ENCODE measurements at regions not wholly inside any gene's neighbourhood (a gene's known extent, or its start where the extent isn't known, plus 50 kb on each side); places are given as distances from the start of the nearest gene placed in this dataset.

DNA sequence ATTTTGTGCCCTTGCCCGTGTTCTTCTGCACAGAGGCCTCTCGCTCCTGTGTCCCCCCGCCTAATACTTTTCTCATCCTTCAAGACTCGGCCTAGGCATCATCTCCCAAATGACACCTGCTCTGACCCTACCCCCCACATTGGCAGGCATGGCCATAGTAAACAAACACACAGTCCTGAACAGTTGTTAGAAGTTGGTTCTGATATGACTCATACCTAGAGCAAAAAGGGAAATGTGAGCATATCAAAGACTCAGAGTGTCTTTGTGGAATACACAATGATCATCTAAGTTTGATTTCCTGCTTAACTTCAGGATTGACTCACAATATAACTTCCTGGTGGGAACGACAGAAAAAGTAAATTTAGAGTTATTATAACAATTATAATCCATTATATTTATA lies 120.5 kb downstream of the POLR2M start:
- Histone ChIP-seq H3K4me1 (replicated peaks in 1 of 4; ENCODE audit: control insufficient read depth in 3 of 4, insufficient read depth in 4 of 4, low read length in 3 of 4) (no peaks in the 10 kb centered on the region), H3K27me3 (replicated peaks in 1 of 4; ENCODE audit: control insufficient read depth in 3 of 4, extremely low read depth in 1 of 4, insufficient read depth in 3 of 4, low read length in 3 of 4) (no peaks in the 10 kb centered on the region), H2AK5ac (ENCODE audit: low read depth, low read length) (no peak overlapping the region), H3K79me2 (ENCODE audit: control insufficient read depth in 1 of 2, insufficient read depth in 2 of 2, low read length in 2 of 2) (no peaks in the 10 kb centered on the region), H4K5ac (ENCODE audit: insufficient read length, low read depth, low read length) (no peak overlapping the region), H3K36me3 (ENCODE audit: control insufficient read depth in 2 of 4, insufficient read depth in 4 of 4, low read length in 3 of 4) (no peaks in the 10 kb centered on the region), H3K56ac (replicated peaks; ENCODE audit: insufficient read length, low read depth, low read length) (no peak overlapping the region), H2BK12ac (ENCODE audit: low read depth, low read length) (no peak overlapping the region), H3K4me2 (ENCODE audit: insufficient read depth in 1 of 2, low read depth in 2 of 2, low read length in 2 of 2) (no peak overlapping the region), H3K14ac (ENCODE audit: insufficient read length) (no peak overlapping the region), H3K4me3 (ENCODE audit: extremely low read depth in 1 of 4, insufficient read depth in 2 of 4, low read depth in 3 of 4, low read length in 4 of 4) (no peak overlapping the region), H3K79me1 (ENCODE audit: low read depth, low read length) (no peaks in the 10 kb centered on the region), H3K23me2 (ENCODE audit: low read depth, low read length) (no peaks in the 10 kb centered on the region), H4K91ac (replicated peaks; ENCODE audit: insufficient read length, low read length) (no peak overlapping the region), H3K23ac (ENCODE audit: insufficient read length) (no peak overlapping the region), H3K18ac (ENCODE audit: extremely low read depth, low read length) (no peak overlapping the region), H3K9me3 (ENCODE audit: insufficient read depth in 2 of 2, low read depth in 1 of 2, low read length in 1 of 2) (no peaks in the 10 kb centered on the region), H3K27ac (ENCODE audit: low read depth, low read length) (no peak overlapping the region), H4K8ac (ENCODE audit: extremely low read depth, insufficient read depth, low read length) (no peak overlapping the region), H2BK120ac (replicated peaks; ENCODE audit: low read depth, low read length) (no peak overlapping the region), H2BK20ac (ENCODE audit: low read length) (no peak overlapping the region), H4K20me1 (replicated peaks in 1 of 2; ENCODE audit: control insufficient read depth in 1 of 2, insufficient read depth in 2 of 2, low read length in 2 of 2) (no peaks in the 10 kb centered on the region), H2AFZ (ENCODE audit: low read length) (no peak overlapping the region), H3K9ac (replicated peaks in 1 of 4; ENCODE audit: extremely low read depth in 1 of 4, low read depth in 3 of 4, low read length in 3 of 4) (no peak overlapping the region), H2BK15ac (ENCODE audit: low read length) (no peak overlapping the region), H3K4ac (replicated peaks; ENCODE audit: insufficient read length, low read depth, low read length) (no peak overlapping the region), H2BK5ac (ENCODE audit: low read depth, low read length) (no peak overlapping the region)
- FAIRE-seq, result no peak
- POLR2A ChIA-PET (ENCODE audit: partially characterized antibody), result no interaction called here
- DNase-seq (ENCODE audit: low read depth in 1 of 2, low spot score in 2 of 2), result no peak
- TF ChIP-seq, protein P1, sequence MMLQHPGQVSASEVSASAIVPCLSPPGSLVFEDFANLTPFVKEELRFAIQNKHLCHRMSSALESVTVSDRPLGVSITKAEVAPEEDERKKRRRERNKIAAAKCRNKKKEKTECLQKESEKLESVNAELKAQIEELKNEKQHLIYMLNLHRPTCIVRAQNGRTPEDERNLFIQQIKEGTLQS (IDR thresholded peaks at IDR 0.05; ENCODE audit: insufficient read depth, low read depth, low read length), result no peak
- TF ChIP-seq ASH2L (IDR thresholded peaks at IDR 0.05; ENCODE audit: low read length), result no peak
- no peak for TF ChIP-seq KDM5A (IDR thresholded peaks at IDR 0.05; ENCODE audit: low read length)
- TF ChIP-seq JUND (IDR thresholded peaks at IDR 0.05; ENCODE audit: low read length), result no peak
- no peak for TF ChIP-seq RAD21 (IDR thresholded peaks at IDR 0.05 in 1 of 2, conservative IDR thresholded peaks at IDR 0.05 in 1 of 2; ENCODE audit: low read depth in 2 of 2, low read length in 2 of 2)
- TF ChIP-seq HDAC2 (IDR thresholded peaks at IDR 0.05; ENCODE audit: borderline replicate concordance in 1 of 2, low read depth in 2 of 2, low read length in 2 of 2), result no peak
- no peak for TF ChIP-seq SP2 (IDR thresholded peaks at IDR 0.05; ENCODE audit: low read length)
- no peak for TF ChIP-seq YY1 (IDR thresholded peaks at IDR 0.05; ENCODE audit: low read depth, low read length)
- TF ChIP-seq EP300 (IDR thresholded peaks at IDR 0.05; ENCODE audit: borderline replicate concordance in 1 of 2, low read depth in 2 of 2, low read length in 2 of 2), result no peak
- no peak for TF ChIP-seq BACH1 (IDR thresholded peaks at IDR 0.05; ENCODE audit: low read length)
- CTCF ChIA-PET (ENCODE audit: partially characterized antibody), result no interaction called here
- 95% methylated on average over 5 of the region's 5 CpGs; no CpG with 5 or more reads in 1 of the 2 experiments for WGBS, 2 experiments (ENCODE audit: extremely low coverage in 1 of 2, insufficient coverage in 1 of 2, insufficient read length in 1 of 2, insufficient replicate concordance in 2 of 2, low coverage in 1 of 2, low lambda C conversion rate in 2 of 2, missing lambda C conversion rate in 1 of 2)

Data from H1 (cell line).